Sciatic nerve (tissue), 2 donors: ENCODE measurements at regions not wholly inside any gene's neighbourhood (a gene's known extent, or its start where the extent isn't known, plus 50 kb on each side); places are given as distances from the start of the nearest gene placed in this dataset.
"Not testable (repeated sequence)": the region's sequence is repeated elsewhere in the genome, so short reads cannot be mapped to it uniquely, and the experiment has no call there.

ENCODE experiments used
- ATAC-seq: fragments of 200-7000 bp; cut with Tn5 transposase; one replicate; pipeline ENCODE4 v1.9.1; 2020; ENCODE audit warnings: mild to moderate bottlenecking, moderate library complexity
- DNase-seq: peaks from one replicate; pipeline ENCODE4 v3.0.0-alpha.2; 2020; ENCODE audit warnings: low spot score
- intact Hi-C: fragments of 100-400 bp; cut with DNase I; formaldehyde crosslinking; loops from one replicate; pipeline ENCODE4 v1.14.2; 2022
- donor health status: DM: no; HTN: no; CAD: no.
- donor health status: DM: no; HTN: no; CAD: no.

DNA sequence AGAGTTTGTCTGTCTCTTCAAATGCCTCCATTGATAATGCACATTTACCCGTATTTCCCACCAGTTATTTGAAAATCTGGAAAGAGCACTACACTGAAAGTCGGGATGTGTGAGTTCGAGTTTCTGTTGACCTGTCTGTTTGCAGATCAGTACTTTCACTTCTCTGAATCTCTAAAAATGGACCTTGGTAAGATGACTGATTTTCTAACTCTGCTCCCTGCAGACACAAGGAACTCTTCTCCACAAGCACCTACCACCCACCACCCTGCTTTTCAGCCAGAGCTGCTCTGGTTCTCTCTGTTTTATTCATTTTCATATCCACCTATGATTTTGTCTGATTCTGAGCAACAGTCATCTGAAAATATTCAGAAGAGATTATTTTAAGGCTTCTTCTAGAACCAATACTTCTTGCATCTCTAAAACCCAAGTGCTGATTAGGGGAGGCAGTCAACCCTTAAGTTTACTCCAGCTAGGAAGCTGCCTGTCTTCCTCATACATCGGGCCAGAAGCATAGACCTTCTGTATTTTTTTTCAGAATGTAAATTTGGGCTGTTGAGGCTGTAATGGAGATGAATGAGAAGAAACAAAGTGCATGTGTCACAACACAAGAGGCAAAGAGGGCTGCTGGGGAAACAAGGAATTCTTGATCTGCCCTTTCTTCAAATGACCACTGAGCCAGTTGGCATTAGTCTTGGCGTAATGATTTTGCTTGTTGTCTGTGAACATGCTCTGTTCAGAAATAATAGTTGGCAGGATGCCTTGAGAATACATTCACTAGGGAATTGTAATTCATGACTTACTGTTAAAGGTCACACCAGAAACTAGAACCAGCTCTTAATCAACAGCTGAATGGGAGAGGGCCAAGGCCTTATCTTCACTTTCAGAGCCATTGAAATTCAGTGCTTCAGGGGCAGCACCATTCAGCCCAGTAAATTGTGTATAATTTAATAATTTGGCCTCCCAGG is 85.4 kb upstream of the MYLIP start:
- ATAC-seq (peak; percentile 74), DNase-seq (no peak)
- intact Hi-C loops, result no loop called here

DNA sequence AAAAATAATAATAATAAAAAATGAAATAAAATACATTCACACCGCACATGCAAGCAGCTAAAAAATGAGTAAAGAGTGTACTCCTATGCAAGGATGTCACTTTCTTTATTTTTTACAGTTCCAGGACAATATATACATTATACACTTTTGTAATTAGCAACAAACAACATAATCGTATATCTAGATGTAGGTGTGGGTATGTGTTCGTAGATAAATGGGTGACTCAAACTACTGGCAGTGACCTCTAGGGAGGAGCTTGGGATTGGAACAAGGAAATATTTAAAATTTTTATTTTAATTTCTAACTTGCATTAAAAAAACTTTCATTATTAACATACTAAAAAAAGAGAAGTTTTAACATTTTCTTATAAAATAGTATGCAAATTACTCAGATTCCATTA is 86.1 kb upstream of the MYLIP start:
- ATAC-seq (no peak), DNase-seq (no peak)
- intact Hi-C loops, result no loop called here

DNA sequence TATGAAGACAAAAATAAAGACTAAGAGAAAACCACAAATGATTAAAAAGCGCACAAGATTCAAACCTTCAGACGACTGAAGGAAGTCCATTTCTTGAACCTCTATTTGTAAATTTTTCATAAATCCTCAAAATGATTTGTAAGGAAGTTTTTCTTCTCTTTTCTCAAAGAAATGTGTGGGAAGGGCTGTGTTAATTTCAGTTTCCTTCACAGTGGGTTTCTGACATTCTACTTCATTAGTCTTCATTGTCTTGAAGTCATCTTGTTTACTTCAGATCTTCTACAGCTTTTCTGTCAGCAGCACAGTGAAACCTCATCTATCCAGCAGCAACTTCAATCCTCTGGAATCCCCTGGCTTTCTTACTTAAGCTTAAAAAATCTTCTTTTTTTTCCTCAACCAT is 87.6 kb upstream of the MYLIP start:
- DNase-seq (no peak), ATAC-seq (no peak)
- intact Hi-C loops, result no loop called here

DNA sequence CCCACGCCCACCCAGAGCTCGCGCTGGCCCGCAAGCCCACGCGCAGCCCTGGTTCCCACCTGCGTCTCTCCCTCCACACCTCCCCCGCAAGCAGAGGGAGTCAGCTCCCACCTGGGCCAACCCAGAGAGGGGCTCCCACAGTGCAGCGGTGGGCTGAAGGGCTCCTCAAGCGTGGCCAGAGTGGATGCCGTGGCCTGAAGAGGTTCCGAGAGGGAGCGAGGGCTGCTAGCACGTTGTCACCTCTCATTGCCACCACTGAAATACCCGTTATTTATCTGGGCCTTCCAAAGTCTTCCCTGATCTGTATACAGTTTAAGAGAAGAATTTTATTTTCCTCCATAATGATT is 88.3 kb upstream of the MYLIP start:
- ATAC-seq (no peak), DNase-seq (no peak)
- intact Hi-C loops, result no loop called here

GRCh38 chr6:16039892-16040627 is 88.8 kb upstream of the MYLIP start:
- DNase-seq, intact Hi-C loops, ATAC-seq: not testable (repeated sequence)

DNA sequence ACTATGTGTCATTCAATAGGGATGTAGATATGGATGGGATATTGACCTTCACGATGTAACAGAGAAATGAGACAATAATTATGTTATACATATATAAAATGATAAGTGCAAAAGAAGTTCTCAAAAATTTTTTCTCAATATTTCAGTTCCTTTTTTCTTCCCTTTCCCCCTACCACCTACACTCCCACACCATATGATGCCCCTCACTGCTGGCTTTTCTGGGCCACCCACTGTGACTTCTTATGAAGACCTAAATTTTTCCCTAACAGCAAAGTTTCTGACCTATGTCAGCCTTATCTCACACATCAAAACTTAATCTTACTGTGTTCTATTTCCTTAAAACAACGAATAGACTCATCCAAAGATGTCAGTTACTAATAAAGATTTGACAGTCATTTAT is 89.9 kb upstream of the MYLIP start:
- ATAC-seq, result no peak
- intact Hi-C loops, result no loop called here
- no peak for DNase-seq

GRCh38 chr6:16035488-16036080 is 93.3 kb upstream of the MYLIP start:
- DNase-seq (no peak), ATAC-seq (no peak)
- intact Hi-C loops, result no loop called here

DNA sequence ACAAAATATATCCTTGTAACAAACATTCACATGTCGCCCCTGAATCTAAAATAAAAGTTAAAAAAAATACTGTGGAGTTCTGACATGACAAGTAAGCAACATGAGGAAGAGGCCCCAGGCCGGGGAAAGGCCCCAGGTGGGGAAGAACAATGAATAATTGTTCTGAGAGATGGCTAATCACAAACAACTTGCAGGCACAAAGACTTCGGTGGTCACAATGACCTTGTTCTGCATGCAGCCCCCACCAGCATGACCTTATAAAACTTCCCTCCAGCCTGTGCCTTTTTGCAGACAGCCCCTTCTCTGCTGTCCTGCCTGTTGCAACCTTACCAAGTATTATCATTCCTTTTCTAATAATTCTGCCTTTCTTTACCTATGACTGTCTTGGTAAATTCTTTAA is 95.7 kb upstream of the MYLIP start:
- ATAC-seq, result no peak
- intact Hi-C loops, result no loop called here
- no peak for DNase-seq

DNA sequence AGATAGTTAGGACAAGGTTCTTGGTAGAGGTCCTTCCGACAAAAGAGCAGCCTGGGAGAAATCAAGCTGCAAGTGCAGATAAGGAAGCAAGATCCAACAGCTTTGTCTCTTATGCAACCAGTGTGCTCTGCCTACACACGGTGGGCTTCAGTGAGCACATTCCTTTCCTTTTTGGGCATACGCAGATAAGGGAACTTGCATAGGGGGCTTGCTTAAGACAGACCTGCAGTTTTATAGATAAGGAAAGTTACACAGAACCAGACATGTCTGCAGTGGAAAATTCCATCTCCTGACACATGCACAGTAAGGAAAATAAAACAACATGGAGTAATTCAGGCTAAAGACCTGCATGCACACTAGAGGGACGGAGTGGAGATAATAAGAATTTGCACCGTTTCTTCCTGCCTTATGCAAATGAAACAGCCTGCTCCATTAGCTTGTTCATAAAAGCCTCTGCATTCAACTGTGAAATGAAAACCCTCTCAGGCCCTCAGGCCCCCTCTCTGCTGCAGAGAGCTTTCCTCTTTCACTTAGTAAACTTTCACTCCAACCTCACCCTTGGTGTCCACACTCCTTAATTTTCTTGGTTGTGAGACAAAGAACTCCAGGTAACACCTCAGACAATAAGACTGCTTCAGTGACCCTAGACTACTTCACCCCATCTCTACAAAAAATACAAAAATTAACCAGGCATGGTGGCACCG is 97.5 kb upstream of the MYLIP start:
- DNase-seq, result no peak
- intact Hi-C loops, result no loop called here
- ATAC-seq, result no peak

DNA sequence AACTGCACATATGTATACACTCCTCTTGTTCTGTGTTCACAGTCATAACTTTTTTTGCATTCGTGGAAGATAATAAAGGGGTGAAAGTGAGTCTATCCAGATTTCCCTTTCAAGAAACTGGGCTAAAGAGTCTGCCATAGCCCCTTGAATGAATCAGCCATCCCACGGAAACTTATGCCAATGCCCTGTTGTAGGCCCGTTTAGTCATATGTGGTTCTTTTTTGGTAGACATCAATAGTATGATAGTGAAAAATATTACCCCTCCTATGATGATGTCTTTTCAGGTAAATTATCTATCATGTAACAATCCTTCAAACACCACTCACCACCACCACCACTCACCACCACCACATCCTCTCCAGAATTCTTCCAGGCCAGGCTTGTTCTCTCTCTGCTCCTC is 99.9 kb upstream of the MYLIP start:
- ATAC-seq (no peak), DNase-seq (no peak)
- intact Hi-C loops, result no loop called here

- DNase-seq, result no peak
- ATAC-seq, result no peak
- intact Hi-C loops, result no loop called here
These were observed 108.6 kb upstream of the MYLIP start for GRCh38 chr6:16020259-16020658.

DNA sequence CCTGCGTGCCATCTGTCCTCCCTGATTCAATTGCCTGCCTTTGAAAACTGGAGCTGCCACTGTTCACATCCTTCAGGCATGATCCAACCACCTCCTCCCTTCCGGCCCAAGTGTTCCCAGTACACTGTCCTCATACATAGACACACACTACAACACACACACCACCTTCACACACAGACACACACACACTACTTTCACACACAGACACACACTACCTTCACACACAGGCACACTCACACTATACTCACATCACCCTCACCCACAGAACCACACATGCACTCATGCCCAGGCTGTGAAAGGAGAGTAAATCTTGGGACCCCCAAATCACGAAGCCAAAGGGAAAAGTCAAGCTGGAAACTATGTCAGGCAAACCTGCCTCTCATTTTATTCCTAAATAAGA is 109.4 kb upstream of the MYLIP start:
- DNase-seq, result no peak
- intact Hi-C loops, result no loop called here
- ATAC-seq, result no peak

- intact Hi-C loops, result no loop called here
- DNase-seq (no peak), ATAC-seq (no peak)
These were observed 110.3 kb upstream of the MYLIP start for GRCh38 chr6:16018626-16019025.

- DNase-seq, ATAC-seq, intact Hi-C loops: not testable (repeated sequence)
These were observed 114.6 kb upstream of the MYLIP start for GRCh38 chr6:16014325-16014724.

- intact Hi-C loops, result no loop called here
- DNase-seq, result no peak
- ATAC-seq, result no peak
These were observed 121.7 kb upstream of the MYLIP start for GRCh38 chr6:16007146-16007545.

GRCh38 chr6:16006681-16007080 is 122.2 kb upstream of the MYLIP start:
- intact Hi-C loops, result no loop called here
- DNase-seq, result no peak
- no peak for ATAC-seq

DNA sequence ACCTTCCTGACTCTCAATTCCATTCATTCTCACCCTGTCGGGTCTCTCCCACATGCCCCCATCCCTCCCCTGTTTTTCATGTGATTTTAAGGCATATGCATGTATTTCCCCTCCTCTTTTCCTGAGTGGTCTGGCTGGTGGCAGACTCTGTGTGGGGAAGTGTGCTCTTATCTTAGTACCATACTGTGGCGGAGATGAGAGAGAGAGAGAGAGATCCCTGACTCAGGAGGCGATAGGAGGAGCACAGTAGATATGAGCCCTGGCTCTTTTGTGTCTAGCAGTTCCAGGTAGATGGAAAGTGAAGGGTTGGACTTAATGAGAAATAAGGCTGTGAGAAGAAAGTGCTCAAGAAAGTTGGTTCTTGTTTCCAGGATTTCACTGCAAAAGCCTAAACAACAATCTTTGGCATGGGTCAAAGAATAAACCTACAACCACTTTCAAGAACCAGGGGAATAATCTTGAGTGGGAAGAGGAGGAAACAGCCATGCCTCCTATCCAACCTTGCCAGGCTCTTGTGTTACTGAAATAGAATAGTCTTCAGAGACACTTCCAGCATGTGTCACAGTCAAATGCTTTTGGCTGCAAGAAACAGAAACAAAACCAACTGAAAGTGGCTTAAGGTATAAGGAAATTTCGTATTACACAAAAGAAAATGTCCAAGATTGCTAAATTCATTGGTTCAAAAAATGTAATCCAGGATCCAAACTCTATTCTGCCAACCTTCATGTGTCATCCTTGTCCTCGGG is 123.8 kb upstream of the MYLIP start:
- intact Hi-C loops, result no loop called here
- no peak for DNase-seq
- no peak for ATAC-seq

GRCh38 chr6:16003197-16003491 is 125.7 kb upstream of the MYLIP start:
- DNase-seq, result no peak
- intact Hi-C loops, result no loop called here
- ATAC-seq, result no peak
